Vagina (tissue), 2 donors: ENCODE measurements at regions not wholly inside any gene's neighbourhood (a gene's known extent, or its start where the extent isn't known, plus 50 kb on each side); places are given as distances from the start of the nearest gene placed in this dataset.

ENCODE experiments used
- POLR2A ChIP-seq, 2 donors: fragments of 450-650 bp; IDR thresholded peaks; one replicate each; pipeline ENCODE4 v1.6.1; 2017; ENCODE audit warnings: antibody characterized with exemption in 2 of 2, mild to moderate bottlenecking in 2 of 2, moderate library complexity in 2 of 2
- POLR2AphosphoS5 ChIP-seq, 2 donors: sonication (generic); formaldehyde crosslinking; IDR thresholded peaks; one replicate each; pipeline ENCODE4 v1.9.0; 2017; ENCODE audit warnings: antibody characterized with exemption in 2 of 2, mild to moderate bottlenecking in 2 of 2, low read depth in 1 of 2; ENCODE audit not compliant: insufficient read depth in 1 of 2

GRCh38 chr10:117662751-117663540 is 120.4 kb downstream of the EMX2 start:
- TF ChIP-seq POLR2AphosphoS5 (IDR thresholded peaks at IDR 0.05; ENCODE audit: insufficient read depth in 1 of 2, low read depth in 1 of 2) (no peak), POLR2A (IDR thresholded peaks at IDR 0.05) (no peak)
